H1 (cell line): ENCODE measurements at regions not wholly inside any gene's neighbourhood (a gene's known extent, or its start where the extent isn't known, plus 50 kb on each side); places are given as distances from the start of the nearest gene placed in this dataset.

Source experiments
- GTF2F1 ChIP-seq: IDR thresholded peaks from 2 replicates; pipeline ENCODE4 v1.6.1; 2012; ENCODE audit warnings: low read depth, low read length, improper control_type of control experiment, borderline replicate concordance
- MAFK ChIP-seq: IDR thresholded peaks from 2 replicates; pipeline ENCODE4 v1.6.1; 2012; ENCODE audit warnings: low read depth, mild to moderate bottlenecking, improper control_type of control experiment, low read length
- NRF1 ChIP-seq: IDR thresholded peaks from 2 replicates; pipeline ENCODE4 v1.6.1; 2011; ENCODE audit warnings: mild to moderate bottlenecking, low read depth, low read length, improper control_type of control experiment
- PHF8 ChIP-seq: fragments of 200-600 bp; sonication (generic); conservative IDR thresholded peaks from 2 replicates; pipeline ENCODE4 v1.7.1; 2012; ENCODE audit warnings: low read depth, mild to moderate bottlenecking, inconsistent platforms, low read length, moderate library complexity
- POLR2A ChIP-seq, 2 experiments: IDR thresholded peaks; 1 replicate in 1 of 2; 2 replicates in 1 of 2; pipeline ENCODE4 v1.6.1; 2011; ENCODE audit warnings: low read depth in 2 of 2, low read length in 2 of 2, mild to moderate bottlenecking in 2 of 2; ENCODE audit errors: control extremely low read depth in 1 of 2
- YY1 ChIP-seq: IDR thresholded peaks from 2 replicates; pipeline ENCODE4 v1.6.1; 2011; ENCODE audit warnings: low read depth, mild to moderate bottlenecking, low read length
- TF ChIP-seq, protein P1 (sequence below), 3 experiments: IDR thresholded peaks; 1 replicate in 2 of 3; 2 replicates in 1 of 3; pipeline versions ENCODE4 v1.5.1 to v1.6.1; 2011; ENCODE audit warnings: low read length in 3 of 3, mild to moderate bottlenecking in 3 of 3, inconsistent platforms in 2 of 3, low read depth in 1 of 3, moderate library complexity in 1 of 3; ENCODE audit not compliant: insufficient read depth in 1 of 3; ENCODE audit errors: control extremely low read depth in 1 of 3

DNA sequence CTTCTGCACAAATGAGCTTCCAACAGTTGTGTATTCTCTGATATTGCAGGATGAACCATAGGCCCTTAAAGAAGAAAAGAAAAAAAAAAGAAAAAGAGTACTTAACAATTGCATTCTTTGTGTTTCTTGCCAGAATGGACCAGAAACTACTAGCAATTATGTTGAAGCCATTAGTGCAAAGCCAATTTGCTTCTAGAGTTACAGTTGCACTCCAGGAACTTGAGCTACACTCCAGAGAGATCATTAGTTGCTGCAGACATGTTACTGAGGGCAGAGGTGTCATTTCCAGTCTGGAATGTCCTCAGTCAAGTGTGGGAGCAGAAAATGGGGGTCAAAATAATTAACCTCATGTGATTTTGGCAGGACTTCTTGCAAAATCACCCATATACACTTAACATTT lies 85.6 kb upstream of the CCL2 start:
- no peak for TF ChIP-seq POLR2A (IDR thresholded peaks at IDR 0.05; ENCODE audit: control extremely low read depth in 1 of 2, low read depth in 2 of 2, low read length in 2 of 2)
- TF ChIP-seq NRF1, result no peak
- no peak for TF ChIP-seq MAFK
- TF ChIP-seq YY1, result no peak
- TF ChIP-seq GTF2F1, result no peak
- TF ChIP-seq, protein P1, sequence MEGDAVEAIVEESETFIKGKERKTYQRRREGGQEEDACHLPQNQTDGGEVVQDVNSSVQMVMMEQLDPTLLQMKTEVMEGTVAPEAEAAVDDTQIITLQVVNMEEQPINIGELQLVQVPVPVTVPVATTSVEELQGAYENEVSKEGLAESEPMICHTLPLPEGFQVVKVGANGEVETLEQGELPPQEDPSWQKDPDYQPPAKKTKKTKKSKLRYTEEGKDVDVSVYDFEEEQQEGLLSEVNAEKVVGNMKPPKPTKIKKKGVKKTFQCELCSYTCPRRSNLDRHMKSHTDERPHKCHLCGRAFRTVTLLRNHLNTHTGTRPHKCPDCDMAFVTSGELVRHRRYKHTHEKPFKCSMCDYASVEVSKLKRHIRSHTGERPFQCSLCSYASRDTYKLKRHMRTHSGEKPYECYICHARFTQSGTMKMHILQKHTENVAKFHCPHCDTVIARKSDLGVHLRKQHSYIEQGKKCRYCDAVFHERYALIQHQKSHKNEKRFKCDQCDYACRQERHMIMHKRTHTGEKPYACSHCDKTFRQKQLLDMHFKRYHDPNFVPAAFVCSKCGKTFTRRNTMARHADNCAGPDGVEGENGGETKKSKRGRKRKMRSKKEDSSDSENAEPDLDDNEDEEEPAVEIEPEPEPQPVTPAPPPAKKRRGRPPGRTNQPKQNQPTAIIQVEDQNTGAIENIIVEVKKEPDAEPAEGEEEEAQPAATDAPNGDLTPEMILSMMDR (IDR thresholded peaks at IDR 0.05; ENCODE audit: control extremely low read depth in 1 of 3, insufficient read depth in 1 of 3, low read depth in 1 of 3, low read length in 3 of 3), result no peak
- TF ChIP-seq PHF8, result no peak
